Mesothelial cell of epicardium (in vitro differentiated cells): ENCODE measurements at regions not wholly inside any gene's neighbourhood (a gene's known extent, or its start where the extent isn't known, plus 50 kb on each side); places are given as distances from the start of the nearest gene placed in this dataset.

ENCODE experiments used
- DNase-seq, 2 experiments: peaks; one replicate each; pipeline ENCODE4 v3.0.0; 2021; ENCODE audit warnings: low spot score in 2 of 2; ENCODE audit not compliant: unreplicated experiment in 2 of 2
- H3K27ac Mint-ChIP-seq: 2 replicates; pipeline ENCODE4 v1.8.0; 2021; ENCODE audit warnings: mixed read lengths
- H3K27me3 Mint-ChIP-seq: 2 replicates; pipeline ENCODE4 v1.8.0; 2021; ENCODE audit warnings: low read depth, mixed read lengths
- H3K36me3 Mint-ChIP-seq: 2 replicates; pipeline ENCODE4 v1.8.0; 2021; ENCODE audit warnings: mixed read lengths
- H3K4me1 Mint-ChIP-seq: 2 replicates; pipeline ENCODE4 v1.8.0; 2021; ENCODE audit warnings: mixed read lengths
- H3K4me3 Mint-ChIP-seq: 2 replicates; pipeline ENCODE4 v1.8.0; 2021; ENCODE audit warnings: mild to moderate bottlenecking, moderate library complexity, mixed read lengths
- H3K9me3 Mint-ChIP-seq: 2 replicates; pipeline ENCODE4 v1.8.0; 2021; ENCODE audit warnings: mixed read lengths
- TF ChIP-seq, protein P1 (sequence below): fragments of 200-600 bp; sonication (generic); IDR thresholded peaks from one replicate; pipeline ENCODE4 v1.5.0; 2021; ENCODE audit warnings: antibody characterized with exemption; ENCODE audit not compliant: unreplicated experiment

DNA sequence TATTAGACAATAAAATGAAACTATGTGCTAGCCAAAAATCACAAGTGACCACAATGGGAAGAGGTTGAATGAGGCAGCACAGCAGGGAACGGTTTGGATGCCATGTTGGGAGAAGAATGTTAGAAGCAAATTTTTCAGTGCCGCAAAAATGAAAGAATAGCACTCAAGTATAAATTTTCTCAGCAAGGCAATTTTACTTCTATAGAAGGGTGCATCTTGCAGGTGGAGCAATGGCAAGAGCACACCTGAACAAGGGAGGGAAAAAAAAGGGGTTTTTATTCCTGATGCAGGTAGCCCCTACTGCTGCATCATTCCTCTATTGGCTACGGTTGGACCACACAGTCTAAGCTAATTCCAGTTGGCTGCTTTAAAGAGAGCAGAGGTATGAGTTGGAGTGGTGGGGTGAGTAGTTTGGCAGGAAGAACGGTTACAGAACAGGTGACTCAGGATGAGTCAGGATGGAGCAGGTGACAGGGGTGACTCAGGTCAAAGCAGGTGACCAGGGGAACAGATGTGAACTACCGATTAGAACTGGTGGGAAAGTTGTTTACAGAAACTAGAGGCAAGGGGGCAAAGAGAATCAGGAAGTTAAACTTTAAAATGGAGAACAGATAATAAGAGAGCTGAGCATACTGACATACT, 301.1 kb upstream of the NRIP1 start:
- Mint-ChIP-seq H3K27ac (no peak overlapping the region), H3K36me3 (no peaks in the 10 kb centered on the region), H3K9me3 (peaks cover 21% of the 10 kb centered on the region), H3K4me3 (no peak overlapping the region), H3K4me1 (peaks cover 11% of the 10 kb centered on the region), H3K27me3 (no peaks in the 10 kb centered on the region)
- DNase-seq, result no peak
- TF ChIP-seq, protein P1, sequence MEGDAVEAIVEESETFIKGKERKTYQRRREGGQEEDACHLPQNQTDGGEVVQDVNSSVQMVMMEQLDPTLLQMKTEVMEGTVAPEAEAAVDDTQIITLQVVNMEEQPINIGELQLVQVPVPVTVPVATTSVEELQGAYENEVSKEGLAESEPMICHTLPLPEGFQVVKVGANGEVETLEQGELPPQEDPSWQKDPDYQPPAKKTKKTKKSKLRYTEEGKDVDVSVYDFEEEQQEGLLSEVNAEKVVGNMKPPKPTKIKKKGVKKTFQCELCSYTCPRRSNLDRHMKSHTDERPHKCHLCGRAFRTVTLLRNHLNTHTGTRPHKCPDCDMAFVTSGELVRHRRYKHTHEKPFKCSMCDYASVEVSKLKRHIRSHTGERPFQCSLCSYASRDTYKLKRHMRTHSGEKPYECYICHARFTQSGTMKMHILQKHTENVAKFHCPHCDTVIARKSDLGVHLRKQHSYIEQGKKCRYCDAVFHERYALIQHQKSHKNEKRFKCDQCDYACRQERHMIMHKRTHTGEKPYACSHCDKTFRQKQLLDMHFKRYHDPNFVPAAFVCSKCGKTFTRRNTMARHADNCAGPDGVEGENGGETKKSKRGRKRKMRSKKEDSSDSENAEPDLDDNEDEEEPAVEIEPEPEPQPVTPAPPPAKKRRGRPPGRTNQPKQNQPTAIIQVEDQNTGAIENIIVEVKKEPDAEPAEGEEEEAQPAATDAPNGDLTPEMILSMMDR, result no peak

- Mint-ChIP-seq H3K4me3 (no peak overlapping the region), H3K27ac (peak overlapping the region; percentile 47), H3K36me3 (no peaks in the 10 kb centered on the region), H3K9me3 (peaks cover 21% of the 10 kb centered on the region), H3K4me1 (peaks cover 11% of the 10 kb centered on the region), H3K27me3 (no peaks in the 10 kb centered on the region)
- no peak for DNase-seq
- TF ChIP-seq, protein P1, result no peak
Measured at GRCh38 chr21:15366555-15366954, 301.8 kb upstream of the NRIP1 start.

GRCh38 chr21:15367061-15367626, 302.3 kb upstream of the NRIP1 start:
- Mint-ChIP-seq H3K4me1 (peaks cover 11% of the 10 kb centered on the region), H3K36me3 (no peaks in the 10 kb centered on the region), H3K27me3 (no peaks in the 10 kb centered on the region), H3K4me3 (no peak overlapping the region), H3K27ac (peak overlapping the region; percentile 47), H3K9me3 (peaks cover 21% of the 10 kb centered on the region)
- TF ChIP-seq, protein P1, result no peak
- DNase-seq, result no peak

- H3K27ac Mint-ChIP-seq, result no peak overlapping the region
- no peak overlapping the region for H3K4me3 Mint-ChIP-seq
- no peak for DNase-seq
- no peaks in the 10 kb centered on the region for H3K27me3 Mint-ChIP-seq
- no peaks in the 10 kb centered on the region for H3K36me3 Mint-ChIP-seq
- TF ChIP-seq, protein P1, result no peak
- peaks cover 14% of the 10 kb centered on the region for H3K9me3 Mint-ChIP-seq
- H3K4me1 Mint-ChIP-seq, result peaks cover 16% of the 10 kb centered on the region
Measured at GRCh38 chr21:15370462-15370975, 305.7 kb upstream of the NRIP1 start.

- DNase-seq, result no peak
- peaks cover 3% of the 10 kb centered on the region for H3K9me3 Mint-ChIP-seq
- no peaks in the 10 kb centered on the region for H3K27me3 Mint-ChIP-seq
- H3K36me3 Mint-ChIP-seq, result no peaks in the 10 kb centered on the region
- peaks cover 5% of the 10 kb centered on the region for H3K4me1 Mint-ChIP-seq
- H3K27ac Mint-ChIP-seq, result no peak overlapping the region
- H3K4me3 Mint-ChIP-seq, result no peak overlapping the region
- TF ChIP-seq, protein P1, result no peak
Measured at GRCh38 chr21:15373941-15374340, 309.1 kb upstream of the NRIP1 start.
